ENCODE measurements at regions not wholly inside any gene's neighbourhood (a gene's known extent, or its start where the extent isn't known, plus 50 kb on each side); places are given as distances from the start of the nearest gene placed in this dataset.
A peak's percentile ranks its signal among the peaks of the same experiment; 100 is the strongest.
"Not testable (repeated sequence)": the region's sequence is repeated elsewhere in the genome, so short reads cannot be mapped to it uniquely, and the experiment has no call there.

GRCh38 chr20:41734506-41734945, 116.3 kb upstream of the CHD6 start:
- ATAC-seq (peak; percentile 57), DNase-seq (peak; percentile 52)
- ChIA-PET CTCF (interaction anchor here (0.5 to 3.2 kb wide), 11 partner anchors 8 to 1675 kb away, joined by 3 to 12 read pairs (median 4); no protein-coding TSS in a partner anchor), POLR2A (no interaction called here)
- Mint-ChIP-seq H3K4me3 (no peak overlapping the region), H3K27me3 (no peaks in the 10 kb centered on the region), H3K4me1 (no peaks in the 10 kb centered on the region), H3K27ac (no peak overlapping the region), H3K36me3 (ENCODE audit: low read depth) (no peaks in the 10 kb centered on the region), H3K9me3 (ENCODE audit: low read depth) (peaks cover 5% of the 10 kb centered on the region)
- intact Hi-C loops (cut with DNase I, micrococcal nuclease), result no loop called here

GRCh38 chr20:41733151-41733550, 115.0 kb upstream of the CHD6 start:
- Mint-ChIP-seq H3K9me3 (ENCODE audit: low read depth) (peaks cover 5% of the 10 kb centered on the region), H3K27me3 (no peaks in the 10 kb centered on the region), H3K36me3 (ENCODE audit: low read depth) (no peaks in the 10 kb centered on the region), H3K4me1 (no peaks in the 10 kb centered on the region), H3K4me3 (no peak overlapping the region), H3K27ac (no peak overlapping the region)
- intact Hi-C loops (cut with DNase I, micrococcal nuclease), result no loop called here
- ATAC-seq (no peak), DNase-seq (no peak)
- ChIA-PET POLR2A (no interaction called here), CTCF (interaction anchor here (0.6 to 3.2 kb wide), 3 partner anchors 12 to 59 kb away, joined by 4 to 12 read pairs (median 5); no protein-coding TSS in a partner anchor)

GRCh38 chr20:41731198-41731597, 113.0 kb upstream of the CHD6 start:
- H3K9me3 Mint-ChIP-seq (ENCODE audit: low read depth); H3K36me3 Mint-ChIP-seq (ENCODE audit: low read depth); ATAC-seq; POLR2A ChIA-PET; intact Hi-C loops (cut with DNase I, micrococcal nuclease); H3K27ac Mint-ChIP-seq; H3K27me3 Mint-ChIP-seq; H3K4me3 Mint-ChIP-seq; DNase-seq; H3K4me1 Mint-ChIP-seq: not testable (repeated sequence)
- CTCF ChIA-PET, result interaction anchor here (0.5 kb wide), 1 partner anchor 195 kb away, joined by 4 read pairs; no protein-coding TSS in a partner anchor

- POLR2A ChIA-PET; H3K27me3 Mint-ChIP-seq; intact Hi-C loops (cut with DNase I, micrococcal nuclease); H3K27ac Mint-ChIP-seq; ATAC-seq; DNase-seq; H3K9me3 Mint-ChIP-seq (ENCODE audit: low read depth); H3K36me3 Mint-ChIP-seq (ENCODE audit: low read depth); H3K4me3 Mint-ChIP-seq; H3K4me1 Mint-ChIP-seq: not testable (repeated sequence)
- CTCF ChIA-PET, result interaction anchor here (0.6 to 1.5 kb wide), 4 partner anchors 11 to 594 kb away, joined by 3 to 4 read pairs (median 3); no protein-coding TSS in a partner anchor
These were observed 109.5 kb upstream of the CHD6 start for GRCh38 chr20:41727681-41728080.

GRCh38 chr20:41726727-41727126, 108.5 kb upstream of the CHD6 start:
- no peaks in the 10 kb centered on the region for H3K9me3 Mint-ChIP-seq (ENCODE audit: low read depth)
- H3K27ac Mint-ChIP-seq, result no peak overlapping the region
- ATAC-seq, result no peak
- DNase-seq, result no peak
- H3K4me3 Mint-ChIP-seq, result no peak overlapping the region
- H3K27me3 Mint-ChIP-seq, result no peaks in the 10 kb centered on the region
- ChIA-PET POLR2A (no interaction called here), CTCF (interaction anchor here (0.6 to 1.5 kb wide), 3 partner anchors 8 to 21 kb away, joined by 3 to 7 read pairs (median 3); no protein-coding TSS in a partner anchor)
- H3K4me1 Mint-ChIP-seq, result no peaks in the 10 kb centered on the region
- intact Hi-C loops (cut with DNase I, micrococcal nuclease), result no loop called here
- no peaks in the 10 kb centered on the region for H3K36me3 Mint-ChIP-seq (ENCODE audit: low read depth)

- CTCF ChIA-PET, result no interaction called here
- DNase-seq, result no peak
- intact Hi-C loops (cut with DNase I, micrococcal nuclease), result no loop called here
- POLR2A ChIA-PET, result no interaction called here
- H3K36me3 Mint-ChIP-seq (ENCODE audit: low read depth), result no peaks in the 10 kb centered on the region
- H3K27ac Mint-ChIP-seq, result no peak overlapping the region
- H3K27me3 Mint-ChIP-seq, result peaks cover 5% of the 10 kb centered on the region
- H3K4me1 Mint-ChIP-seq, result no peaks in the 10 kb centered on the region
- no peak overlapping the region for H3K4me3 Mint-ChIP-seq
- ATAC-seq, result no peak
- H3K9me3 Mint-ChIP-seq (ENCODE audit: low read depth), result no peaks in the 10 kb centered on the region
These were observed 101.0 kb upstream of the CHD6 start for GRCh38 chr20:41719151-41719550.

- Mint-ChIP-seq H3K9me3 (ENCODE audit: low read depth) (no peaks in the 10 kb centered on the region), H3K36me3 (ENCODE audit: low read depth) (no peaks in the 10 kb centered on the region), H3K4me1 (no peaks in the 10 kb centered on the region), H3K4me3 (no peak overlapping the region), H3K27me3 (peaks cover 10% of the 10 kb centered on the region), H3K27ac (no peak overlapping the region)
- no peak for DNase-seq
- CTCF ChIA-PET, result no interaction called here
- intact Hi-C loops (cut with DNase I, micrococcal nuclease), result no loop called here
- POLR2A ChIA-PET, result no interaction called here
- ATAC-seq, result no peak
These were observed 99.3 kb upstream of the CHD6 start for GRCh38 chr20:41717483-41717882.

GRCh38 chr20:41716911-41717310, 98.7 kb upstream of the CHD6 start:
- H3K4me3 Mint-ChIP-seq, result no peak overlapping the region
- CTCF ChIA-PET, result interaction anchor here (1.4 kb wide), 1 partner anchor 19 kb away, joined by 6 read pairs; no protein-coding TSS in a partner anchor
- DNase-seq, result no peak
- POLR2A ChIA-PET, result no interaction called here
- H3K4me1 Mint-ChIP-seq, result no peaks in the 10 kb centered on the region
- H3K9me3 Mint-ChIP-seq (ENCODE audit: low read depth), result no peaks in the 10 kb centered on the region
- no peak overlapping the region for H3K27ac Mint-ChIP-seq
- intact Hi-C loops (cut with DNase I, micrococcal nuclease), result no loop called here
- ATAC-seq, result no peak
- H3K27me3 Mint-ChIP-seq, result peaks cover 10% of the 10 kb centered on the region
- H3K36me3 Mint-ChIP-seq (ENCODE audit: low read depth), result no peaks in the 10 kb centered on the region

GRCh38 chr20:41716436-41716835, 98.3 kb upstream of the CHD6 start:
- intact Hi-C loops (cut with DNase I, micrococcal nuclease), result no loop called here
- Mint-ChIP-seq H3K9me3 (ENCODE audit: low read depth) (no peaks in the 10 kb centered on the region), H3K4me1 (no peaks in the 10 kb centered on the region), H3K4me3 (no peak overlapping the region), H3K27ac (no peak overlapping the region), H3K27me3 (peaks cover 10% of the 10 kb centered on the region), H3K36me3 (ENCODE audit: low read depth) (no peaks in the 10 kb centered on the region)
- POLR2A ChIA-PET, result no interaction called here
- CTCF ChIA-PET, result interaction anchor here (0.5 to 1.4 kb wide), 2 partner anchors 18 to 347 kb away, joined by 3 to 6 read pairs; no protein-coding TSS in a partner anchor
- DNase-seq, result no peak
- ATAC-seq, result no peak

- CTCF ChIA-PET, result no interaction called here
- intact Hi-C loops (cut with DNase I, micrococcal nuclease), result no loop called here
These were observed 97.3 kb upstream of the CHD6 start for GRCh38 chr20:41715526-41715925.

GRCh38 chr20:41714030-41714429, 95.9 kb upstream of the CHD6 start:
- ChIA-PET POLR2A (no interaction called here), CTCF (interaction anchor here (0.6 kb wide), 1 partner anchor 78 kb away, joined by 5 read pairs; no protein-coding TSS in a partner anchor)
- Mint-ChIP-seq H3K27ac (no peak overlapping the region), H3K36me3 (ENCODE audit: low read depth) (no peaks in the 10 kb centered on the region), H3K4me3 (no peak overlapping the region), H3K27me3 (peaks cover 10% of the 10 kb centered on the region), H3K9me3 (ENCODE audit: low read depth) (no peaks in the 10 kb centered on the region), H3K4me1 (no peaks in the 10 kb centered on the region)
- no peak for DNase-seq
- intact Hi-C loops (cut with DNase I, micrococcal nuclease), result no loop called here
- no peak for ATAC-seq

More at GRCh38 chr20:41715526-41715925, 97.3 kb upstream of the CHD6 start:
- H3K9me3 Mint-ChIP-seq (ENCODE audit: low read depth), result no peaks in the 10 kb centered on the region
- peaks cover 10% of the 10 kb centered on the region for H3K27me3 Mint-ChIP-seq
- ATAC-seq, result no peak
- no peak overlapping the region for H3K4me3 Mint-ChIP-seq
- DNase-seq, result no peak
- no peak overlapping the region for H3K27ac Mint-ChIP-seq
- no peaks in the 10 kb centered on the region for H3K36me3 Mint-ChIP-seq (ENCODE audit: low read depth)
- POLR2A ChIA-PET, result no interaction called here
- no peaks in the 10 kb centered on the region for H3K4me1 Mint-ChIP-seq

GRCh38 chr20:41704896-41705295, 86.7 kb upstream of the CHD6 start:
- H3K9me3 Mint-ChIP-seq (ENCODE audit: low read depth), result no peaks in the 10 kb centered on the region
- intact Hi-C loops (cut with DNase I, micrococcal nuclease), result no loop called here
- ChIA-PET CTCF (interaction anchor here (1.0 kb wide), 1 partner anchor 12 kb away, joined by 3 read pairs; no protein-coding TSS in a partner anchor), POLR2A (no interaction called here)
- H3K27me3 Mint-ChIP-seq, result peaks cover 2% of the 10 kb centered on the region
- DNase-seq (no peak), ATAC-seq (no peak)
- no peaks in the 10 kb centered on the region for H3K36me3 Mint-ChIP-seq (ENCODE audit: low read depth)
- no peaks in the 10 kb centered on the region for H3K4me1 Mint-ChIP-seq
- H3K27ac Mint-ChIP-seq, result no peak overlapping the region
- no peak overlapping the region for H3K4me3 Mint-ChIP-seq
